ENCODE measurements at regions not wholly inside any gene's neighbourhood (a gene's known extent, or its start where the extent isn't known, plus 50 kb on each side); places are given as distances from the start of the nearest gene placed in this dataset.

GRCh38 chr7:25831831-25832411 lies 320.1 kb upstream of the NFE2L3 start:
- TF ChIP-seq, protein P1, sequence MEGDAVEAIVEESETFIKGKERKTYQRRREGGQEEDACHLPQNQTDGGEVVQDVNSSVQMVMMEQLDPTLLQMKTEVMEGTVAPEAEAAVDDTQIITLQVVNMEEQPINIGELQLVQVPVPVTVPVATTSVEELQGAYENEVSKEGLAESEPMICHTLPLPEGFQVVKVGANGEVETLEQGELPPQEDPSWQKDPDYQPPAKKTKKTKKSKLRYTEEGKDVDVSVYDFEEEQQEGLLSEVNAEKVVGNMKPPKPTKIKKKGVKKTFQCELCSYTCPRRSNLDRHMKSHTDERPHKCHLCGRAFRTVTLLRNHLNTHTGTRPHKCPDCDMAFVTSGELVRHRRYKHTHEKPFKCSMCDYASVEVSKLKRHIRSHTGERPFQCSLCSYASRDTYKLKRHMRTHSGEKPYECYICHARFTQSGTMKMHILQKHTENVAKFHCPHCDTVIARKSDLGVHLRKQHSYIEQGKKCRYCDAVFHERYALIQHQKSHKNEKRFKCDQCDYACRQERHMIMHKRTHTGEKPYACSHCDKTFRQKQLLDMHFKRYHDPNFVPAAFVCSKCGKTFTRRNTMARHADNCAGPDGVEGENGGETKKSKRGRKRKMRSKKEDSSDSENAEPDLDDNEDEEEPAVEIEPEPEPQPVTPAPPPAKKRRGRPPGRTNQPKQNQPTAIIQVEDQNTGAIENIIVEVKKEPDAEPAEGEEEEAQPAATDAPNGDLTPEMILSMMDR (IDR thresholded peaks at IDR 0.05), result no peak
- TF ChIP-seq POLR2A (IDR thresholded peaks at IDR 0.05) (no peak), POLR2AphosphoS5 (IDR thresholded peaks at IDR 0.05) (no peak)

Data from gastroesophageal sphincter (tissue), 3 donors.